Suprapubic skin (tissue), 4 donors: ENCODE measurements at regions not wholly inside any gene's neighbourhood (a gene's known extent, or its start where the extent isn't known, plus 50 kb on each side); places are given as distances from the start of the nearest gene placed in this dataset.

Experiments used
- POLR2A ChIP-seq, 2 donors: fragments of 450-650 bp; IDR thresholded peaks; one replicate each; pipeline ENCODE4 v1.6.1; 2017; ENCODE audit warnings: antibody characterized with exemption in 2 of 2, mild to moderate bottlenecking in 2 of 2, moderate library complexity in 2 of 2
- POLR2AphosphoS5 ChIP-seq, 3 donors: sonication (generic); formaldehyde crosslinking; IDR thresholded peaks; one replicate each; pipeline ENCODE4 v1.6.1; 2017; ENCODE audit warnings: antibody characterized with exemption in 3 of 3
- TF ChIP-seq, protein P1 (sequence below), 2 donors: fragments of 200-600 bp in 1 of 2; fragments of 450-650 bp in 1 of 2; sonication (generic) in 1 of 2; IDR thresholded peaks; one replicate each; pipeline ENCODE4 v1.5.1; 2016 to 2019; ENCODE audit warnings: antibody characterized with exemption in 2 of 2, mild to moderate bottlenecking in 1 of 2, moderate library complexity in 1 of 2

DNA sequence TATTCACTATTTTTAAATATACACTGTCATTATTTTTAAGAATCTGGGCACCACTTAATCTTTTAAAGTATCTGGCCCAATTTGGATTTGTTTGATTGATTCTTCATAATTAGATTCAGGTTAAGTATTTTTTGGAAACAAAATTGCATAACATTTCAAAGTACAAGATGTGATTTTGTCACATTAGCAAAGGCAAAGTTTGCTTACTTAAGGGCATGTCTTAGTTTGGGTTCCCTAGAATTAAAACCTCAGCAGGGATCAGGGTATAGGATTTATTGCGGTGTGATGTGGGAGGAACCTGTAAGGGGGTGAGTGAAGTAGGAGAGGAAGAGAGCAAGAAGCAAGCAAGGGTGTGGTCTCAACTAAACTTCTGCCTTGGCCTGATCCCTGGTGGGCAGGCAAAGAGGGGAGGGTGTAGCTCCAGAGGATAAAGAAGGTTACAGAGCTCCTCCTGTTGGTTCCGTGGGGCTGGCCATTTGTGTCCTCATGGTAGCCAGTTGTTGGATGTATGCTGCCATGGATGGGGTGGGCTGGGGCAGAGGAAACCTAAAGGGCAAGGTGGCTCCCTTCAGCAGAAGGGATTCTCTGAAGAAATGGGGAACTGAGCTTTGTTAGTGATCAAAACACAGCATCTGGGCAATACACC is 668.7 kb upstream of the SLC35B3 start:
- TF ChIP-seq, protein P1, sequence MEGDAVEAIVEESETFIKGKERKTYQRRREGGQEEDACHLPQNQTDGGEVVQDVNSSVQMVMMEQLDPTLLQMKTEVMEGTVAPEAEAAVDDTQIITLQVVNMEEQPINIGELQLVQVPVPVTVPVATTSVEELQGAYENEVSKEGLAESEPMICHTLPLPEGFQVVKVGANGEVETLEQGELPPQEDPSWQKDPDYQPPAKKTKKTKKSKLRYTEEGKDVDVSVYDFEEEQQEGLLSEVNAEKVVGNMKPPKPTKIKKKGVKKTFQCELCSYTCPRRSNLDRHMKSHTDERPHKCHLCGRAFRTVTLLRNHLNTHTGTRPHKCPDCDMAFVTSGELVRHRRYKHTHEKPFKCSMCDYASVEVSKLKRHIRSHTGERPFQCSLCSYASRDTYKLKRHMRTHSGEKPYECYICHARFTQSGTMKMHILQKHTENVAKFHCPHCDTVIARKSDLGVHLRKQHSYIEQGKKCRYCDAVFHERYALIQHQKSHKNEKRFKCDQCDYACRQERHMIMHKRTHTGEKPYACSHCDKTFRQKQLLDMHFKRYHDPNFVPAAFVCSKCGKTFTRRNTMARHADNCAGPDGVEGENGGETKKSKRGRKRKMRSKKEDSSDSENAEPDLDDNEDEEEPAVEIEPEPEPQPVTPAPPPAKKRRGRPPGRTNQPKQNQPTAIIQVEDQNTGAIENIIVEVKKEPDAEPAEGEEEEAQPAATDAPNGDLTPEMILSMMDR (IDR thresholded peaks at IDR 0.05): no peak
- TF ChIP-seq POLR2AphosphoS5 (IDR thresholded peaks at IDR 0.05) (no peak), POLR2A (IDR thresholded peaks at IDR 0.05) (no peak)
